Parathyroid adenoma (tissue), 2 donors: ENCODE measurements at regions not wholly inside any gene's neighbourhood (a gene's known extent, or its start where the extent isn't known, plus 50 kb on each side); places are given as distances from the start of the nearest gene placed in this dataset.
"Not testable (repeated sequence)": the region's sequence is repeated elsewhere in the genome, so short reads cannot be mapped to it uniquely, and the experiment has no call there.

Source experiments
- H2AFZ ChIP-seq: fragments of 300-600 bp; sonication (generic); one replicate; pipeline ENCODE4 v1.7.0; 2017; ENCODE audit warnings: antibody characterized with exemption, mild to moderate bottlenecking
- H3K27ac ChIP-seq: fragments of 300-600 bp; sonication (generic); one replicate; pipeline ENCODE4 v1.7.0; 2017
- H3K27me3 ChIP-seq: fragments of 300-600 bp; sonication (generic); one replicate; pipeline ENCODE4 v1.7.0; 2017; ENCODE audit warnings: low read length; ENCODE audit not compliant: control insufficient read depth, insufficient read depth
- H3K36me3 ChIP-seq: fragments of 300-600 bp; sonication (generic); one replicate; pipeline ENCODE4 v1.7.0; 2017; ENCODE audit warnings: low read length; ENCODE audit not compliant: control insufficient read depth, insufficient read depth
- H3K4me1 ChIP-seq: fragments of 300-600 bp; sonication (generic); one replicate; pipeline ENCODE4 v1.7.0; 2017; ENCODE audit warnings: control low read depth
- H3K4me2 ChIP-seq: fragments of 300-600 bp; sonication (generic); one replicate; pipeline ENCODE4 v1.7.0; 2017; ENCODE audit warnings: low read length
- H3K4me3 ChIP-seq: fragments of 300-600 bp; sonication (generic); one replicate; pipeline ENCODE4 v1.7.0; 2017; ENCODE audit warnings: low read depth, low read length
- H3K79me2 ChIP-seq: fragments of 300-600 bp; sonication (generic); one replicate; pipeline ENCODE4 v1.7.0; 2017; ENCODE audit warnings: control low read depth
- H3K9ac ChIP-seq: fragments of 300-600 bp; sonication (generic); one replicate; pipeline ENCODE4 v1.7.0; 2017; ENCODE audit warnings: mild to moderate bottlenecking
- H3K9me3 ChIP-seq: fragments of 300-600 bp; sonication (generic); one replicate; pipeline ENCODE4 v1.7.0; 2017; ENCODE audit warnings: low read length; ENCODE audit not compliant: control insufficient read depth
- TF ChIP-seq, protein P1 (sequence below): fragments of 300-600 bp; sonication (generic); IDR thresholded peaks from one replicate; pipeline ENCODE4 v1.7.0; 2017; ENCODE audit warnings: antibody characterized with exemption, mild to moderate bottlenecking
- donor health status: primary hyperparathyroidism.

DNA sequence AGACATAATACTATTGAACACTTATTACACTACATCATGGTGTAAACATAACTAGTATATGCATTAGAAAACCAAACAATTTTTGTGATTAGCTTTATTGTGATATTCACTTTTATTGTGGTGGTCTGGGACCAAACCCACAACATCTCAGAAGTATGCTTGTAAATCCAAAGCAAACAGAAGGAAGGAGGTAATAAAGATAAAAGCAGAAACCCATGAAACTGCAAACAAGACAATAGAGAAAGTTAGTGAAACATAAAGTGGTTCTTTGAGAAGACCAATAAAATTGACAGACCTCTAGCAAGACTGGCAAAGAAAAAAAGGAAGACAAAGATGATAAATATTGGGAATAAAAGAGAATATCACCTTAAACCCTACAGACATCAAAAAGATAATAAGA, 268.3 kb downstream of the RPAP3 start:
- no peak overlapping the region for H2AFZ ChIP-seq
- no peak overlapping the region for H3K27ac ChIP-seq
- no peaks in the 10 kb centered on the region for H3K9me3 ChIP-seq
- H3K79me2 ChIP-seq = no peaks in the 10 kb centered on the region
- no peaks in the 10 kb centered on the region for H3K4me1 ChIP-seq
- no peak overlapping the region for H3K9ac ChIP-seq
- no peaks in the 10 kb centered on the region for H3K36me3 ChIP-seq
- H3K27me3 ChIP-seq = no peaks in the 10 kb centered on the region
- no peak overlapping the region for H3K4me2 ChIP-seq
- TF ChIP-seq, protein P1, sequence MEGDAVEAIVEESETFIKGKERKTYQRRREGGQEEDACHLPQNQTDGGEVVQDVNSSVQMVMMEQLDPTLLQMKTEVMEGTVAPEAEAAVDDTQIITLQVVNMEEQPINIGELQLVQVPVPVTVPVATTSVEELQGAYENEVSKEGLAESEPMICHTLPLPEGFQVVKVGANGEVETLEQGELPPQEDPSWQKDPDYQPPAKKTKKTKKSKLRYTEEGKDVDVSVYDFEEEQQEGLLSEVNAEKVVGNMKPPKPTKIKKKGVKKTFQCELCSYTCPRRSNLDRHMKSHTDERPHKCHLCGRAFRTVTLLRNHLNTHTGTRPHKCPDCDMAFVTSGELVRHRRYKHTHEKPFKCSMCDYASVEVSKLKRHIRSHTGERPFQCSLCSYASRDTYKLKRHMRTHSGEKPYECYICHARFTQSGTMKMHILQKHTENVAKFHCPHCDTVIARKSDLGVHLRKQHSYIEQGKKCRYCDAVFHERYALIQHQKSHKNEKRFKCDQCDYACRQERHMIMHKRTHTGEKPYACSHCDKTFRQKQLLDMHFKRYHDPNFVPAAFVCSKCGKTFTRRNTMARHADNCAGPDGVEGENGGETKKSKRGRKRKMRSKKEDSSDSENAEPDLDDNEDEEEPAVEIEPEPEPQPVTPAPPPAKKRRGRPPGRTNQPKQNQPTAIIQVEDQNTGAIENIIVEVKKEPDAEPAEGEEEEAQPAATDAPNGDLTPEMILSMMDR = no peak
- no peak overlapping the region for H3K4me3 ChIP-seq

DNA sequence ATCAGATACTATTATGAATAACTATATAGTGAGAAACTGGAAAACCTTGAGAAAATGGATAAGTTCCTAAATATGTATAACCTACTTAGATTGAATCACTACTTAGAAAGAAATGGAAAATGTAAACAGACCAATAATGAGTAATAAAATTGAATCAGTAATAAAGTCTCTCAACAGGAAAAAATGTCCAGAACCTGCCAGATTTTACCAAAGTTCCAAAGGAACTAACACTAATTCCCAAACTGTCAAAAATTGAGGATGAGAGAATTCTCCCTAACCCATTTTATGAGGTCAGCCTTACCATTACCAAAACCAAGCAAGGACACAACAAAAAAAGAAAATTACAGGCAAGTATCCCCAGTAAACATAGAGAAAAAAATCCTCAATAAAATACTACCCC, 272.0 kb downstream of the RPAP3 start:
- H3K27me3 ChIP-seq = no peaks in the 10 kb centered on the region
- H3K9ac ChIP-seq = no peak overlapping the region
- H3K36me3 ChIP-seq = no peaks in the 10 kb centered on the region
- H3K4me2 ChIP-seq = no peak overlapping the region
- H3K9me3 ChIP-seq = no peaks in the 10 kb centered on the region
- H3K27ac ChIP-seq = no peak overlapping the region
- no peaks in the 10 kb centered on the region for H3K79me2 ChIP-seq
- H2AFZ ChIP-seq = no peak overlapping the region
- no peaks in the 10 kb centered on the region for H3K4me1 ChIP-seq
- no peak overlapping the region for H3K4me3 ChIP-seq
- TF ChIP-seq, protein P1 = no peak

DNA sequence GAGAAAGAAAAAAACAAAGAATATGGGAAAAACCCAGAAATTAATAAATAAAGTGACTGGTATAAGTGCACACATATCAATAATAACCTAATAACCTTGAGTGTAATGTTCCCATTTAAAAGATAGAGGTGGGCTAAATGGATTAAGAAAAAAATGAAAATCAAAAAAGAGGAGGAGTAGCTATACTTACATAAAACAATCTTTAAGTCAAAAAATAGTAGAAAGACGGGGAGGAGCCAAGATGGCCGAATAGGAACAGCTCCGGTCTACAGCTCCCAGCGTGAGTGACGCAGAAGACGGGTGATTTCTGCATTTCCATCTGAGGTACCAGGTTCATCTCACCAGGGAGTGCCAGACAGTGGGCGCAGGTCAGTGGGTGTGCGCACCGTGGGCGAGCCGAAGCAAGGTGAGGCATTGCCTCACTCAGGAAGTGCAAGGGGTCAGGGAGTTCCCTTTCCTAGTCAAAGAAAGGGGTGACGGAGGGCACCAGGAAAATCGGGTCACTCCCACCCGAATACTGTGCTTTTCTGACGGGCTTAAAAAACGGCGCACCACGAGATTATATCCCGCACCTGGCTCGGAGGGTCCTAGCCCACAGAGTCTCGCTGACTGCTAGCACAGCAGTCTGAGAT, 279.0 kb downstream of the RPAP3 start:
- H3K36me3 ChIP-seq, H3K27me3 ChIP-seq, H2AFZ ChIP-seq, H3K4me3 ChIP-seq, H3K27ac ChIP-seq, H3K79me2 ChIP-seq, H3K4me2 ChIP-seq, H3K9ac ChIP-seq, H3K9me3 ChIP-seq, H3K4me1 ChIP-seq: not testable (repeated sequence)

DNA sequence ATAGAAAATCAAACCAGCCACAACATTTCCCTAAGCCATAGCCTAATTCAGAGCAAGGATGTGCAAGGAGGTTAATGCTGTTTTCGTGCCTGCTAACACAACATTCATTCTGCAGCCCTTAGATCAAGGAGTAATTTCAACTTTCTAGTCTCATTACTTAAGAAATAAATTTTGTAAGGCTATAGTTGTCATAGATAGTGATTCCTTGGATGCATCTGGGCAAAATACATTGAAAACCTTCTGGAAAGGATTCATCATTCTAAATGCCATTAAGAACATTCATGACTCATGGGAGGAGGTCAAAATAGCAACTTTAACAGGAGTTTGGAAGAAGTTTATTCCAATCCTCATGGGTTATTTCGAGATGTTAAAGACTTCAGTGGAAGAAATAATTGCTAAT, 283.2 kb downstream of the RPAP3 start:
- no peak overlapping the region for H2AFZ ChIP-seq
- no peak overlapping the region for H3K4me2 ChIP-seq
- H3K27me3 ChIP-seq = no peaks in the 10 kb centered on the region
- H3K9ac ChIP-seq = no peak overlapping the region
- H3K79me2 ChIP-seq = no peaks in the 10 kb centered on the region
- TF ChIP-seq, protein P1 = no peak
- no peaks in the 10 kb centered on the region for H3K36me3 ChIP-seq
- no peak overlapping the region for H3K27ac ChIP-seq
- H3K9me3 ChIP-seq = no peaks in the 10 kb centered on the region
- no peaks in the 10 kb centered on the region for H3K4me1 ChIP-seq
- H3K4me3 ChIP-seq = no peak overlapping the region

DNA sequence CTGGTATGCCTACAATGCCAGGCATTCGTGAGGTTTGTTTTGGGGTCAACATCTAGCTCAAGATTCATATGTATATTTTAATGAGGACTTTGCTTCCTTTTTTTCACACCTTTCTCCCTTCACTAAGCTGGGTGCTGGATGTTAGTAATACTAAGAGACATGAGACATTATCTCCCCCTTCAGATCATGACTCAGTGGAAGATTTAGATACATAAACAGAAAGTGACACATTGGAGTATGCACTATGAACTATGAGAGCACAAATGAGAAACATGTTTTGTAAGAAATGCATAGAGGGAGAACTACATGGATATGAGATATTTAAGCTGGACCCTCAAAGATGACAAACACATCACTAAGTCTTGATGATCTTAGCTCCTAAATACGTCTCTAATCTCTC, 286.3 kb downstream of the RPAP3 start:
- no peaks in the 10 kb centered on the region for H3K9me3 ChIP-seq
- H3K4me3 ChIP-seq = no peak overlapping the region
- H3K4me2 ChIP-seq = no peak overlapping the region
- no peak overlapping the region for H3K9ac ChIP-seq
- H3K27me3 ChIP-seq = no peaks in the 10 kb centered on the region
- H3K27ac ChIP-seq = no peak overlapping the region
- H3K4me1 ChIP-seq = no peaks in the 10 kb centered on the region
- TF ChIP-seq, protein P1 = no peak
- H3K79me2 ChIP-seq = no peaks in the 10 kb centered on the region
- H3K36me3 ChIP-seq = no peaks in the 10 kb centered on the region
- no peak overlapping the region for H2AFZ ChIP-seq
